ENCODE measurements at regions not wholly inside any gene's neighbourhood (a gene's known extent, or its start where the extent isn't known, plus 50 kb on each side); places are given as distances from the start of the nearest gene placed in this dataset.

DNA sequence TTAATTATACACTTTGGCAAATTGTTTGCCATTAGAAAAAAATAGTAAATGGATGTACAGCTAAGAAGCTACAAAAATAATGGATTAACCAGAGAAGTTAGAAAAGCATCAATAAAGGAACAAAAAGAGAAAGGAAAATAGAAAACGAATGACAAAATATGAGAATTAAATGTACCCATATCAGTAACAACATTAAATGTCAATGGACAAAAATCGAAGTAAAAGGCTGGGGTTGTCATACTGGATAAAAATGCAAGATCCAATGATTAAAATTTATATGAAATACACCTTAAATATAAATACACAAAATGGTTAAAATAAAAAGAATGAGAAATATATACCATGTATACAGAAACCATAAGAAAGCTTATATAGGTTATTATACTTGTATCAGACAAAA lies 470.6 kb downstream of the OCA2 start:
- CTCF ChIA-PET = no interaction called here
- POLR2A ChIA-PET = no interaction called here
- H3K36me3 ChIP-seq (ENCODE audit: control insufficient read depth, insufficient read depth, low read length) = no peaks in the 10 kb centered on the region
- DNase-seq (ENCODE audit: low read depth) = no peak
- no peak overlapping the region for H3K4me3 ChIP-seq (ENCODE audit: low read depth, low read length)
- TF ChIP-seq, protein P1, sequence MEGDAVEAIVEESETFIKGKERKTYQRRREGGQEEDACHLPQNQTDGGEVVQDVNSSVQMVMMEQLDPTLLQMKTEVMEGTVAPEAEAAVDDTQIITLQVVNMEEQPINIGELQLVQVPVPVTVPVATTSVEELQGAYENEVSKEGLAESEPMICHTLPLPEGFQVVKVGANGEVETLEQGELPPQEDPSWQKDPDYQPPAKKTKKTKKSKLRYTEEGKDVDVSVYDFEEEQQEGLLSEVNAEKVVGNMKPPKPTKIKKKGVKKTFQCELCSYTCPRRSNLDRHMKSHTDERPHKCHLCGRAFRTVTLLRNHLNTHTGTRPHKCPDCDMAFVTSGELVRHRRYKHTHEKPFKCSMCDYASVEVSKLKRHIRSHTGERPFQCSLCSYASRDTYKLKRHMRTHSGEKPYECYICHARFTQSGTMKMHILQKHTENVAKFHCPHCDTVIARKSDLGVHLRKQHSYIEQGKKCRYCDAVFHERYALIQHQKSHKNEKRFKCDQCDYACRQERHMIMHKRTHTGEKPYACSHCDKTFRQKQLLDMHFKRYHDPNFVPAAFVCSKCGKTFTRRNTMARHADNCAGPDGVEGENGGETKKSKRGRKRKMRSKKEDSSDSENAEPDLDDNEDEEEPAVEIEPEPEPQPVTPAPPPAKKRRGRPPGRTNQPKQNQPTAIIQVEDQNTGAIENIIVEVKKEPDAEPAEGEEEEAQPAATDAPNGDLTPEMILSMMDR (IDR thresholded peaks at IDR 0.05; ENCODE audit: insufficient read depth, low read depth, low read length) = no peak
- no peaks in the 10 kb centered on the region for H3K27me3 ChIP-seq (ENCODE audit: control insufficient read depth, insufficient read depth, low read length)

DNA sequence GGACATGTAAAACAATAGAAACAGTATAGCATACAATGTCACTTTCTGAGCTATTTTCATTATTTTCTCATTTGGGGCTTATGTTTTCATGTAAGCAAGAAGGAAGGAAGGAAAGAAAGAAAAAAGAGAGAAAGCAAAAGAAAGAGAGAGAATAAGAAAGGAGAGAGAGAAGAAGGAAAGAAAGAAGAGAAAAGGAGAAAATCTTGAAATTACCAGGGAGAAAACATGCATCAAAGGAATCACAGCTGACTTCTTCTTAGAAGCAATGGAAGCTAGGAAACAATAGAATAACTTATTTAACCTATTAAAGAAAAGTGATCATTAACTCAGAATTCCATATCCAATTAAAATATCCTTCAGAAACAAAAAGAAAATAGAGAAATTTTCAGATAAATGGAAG lies 471.5 kb downstream of the OCA2 start:
- Histone ChIP-seq H3K4me3 (ENCODE audit: low read depth, low read length) (no peak overlapping the region), H3K36me3 (ENCODE audit: control insufficient read depth, insufficient read depth, low read length) (no peaks in the 10 kb centered on the region), H3K27me3 (ENCODE audit: control insufficient read depth, insufficient read depth, low read length) (no peaks in the 10 kb centered on the region)
- TF ChIP-seq, protein P1 (IDR thresholded peaks at IDR 0.05; ENCODE audit: insufficient read depth, low read depth, low read length) = no peak
- DNase-seq (ENCODE audit: low read depth) = no peak
- CTCF ChIA-PET = no interaction called here
- POLR2A ChIA-PET = no interaction called here

GRCh38 chr15:27623560-27624305 lies 475.4 kb downstream of the OCA2 start:
- no peaks in the 10 kb centered on the region for H3K36me3 ChIP-seq (ENCODE audit: control insufficient read depth, insufficient read depth, low read length)
- TF ChIP-seq, protein P1 (IDR thresholded peaks at IDR 0.05; ENCODE audit: insufficient read depth, low read depth, low read length) = no peak
- H3K4me3 ChIP-seq (ENCODE audit: low read depth, low read length) = no peak overlapping the region
- ChIA-PET CTCF (no interaction called here), POLR2A (no interaction called here)
- H3K27me3 ChIP-seq (ENCODE audit: control insufficient read depth, insufficient read depth, low read length) = no peaks in the 10 kb centered on the region
- DNase-seq (ENCODE audit: low read depth) = no peak

- H3K36me3 ChIP-seq (ENCODE audit: control insufficient read depth, insufficient read depth, low read length) = no peaks in the 10 kb centered on the region
- POLR2A ChIA-PET = no interaction called here
- CTCF ChIA-PET = no interaction called here
- TF ChIP-seq, protein P1 (IDR thresholded peaks at IDR 0.05; ENCODE audit: insufficient read depth, low read depth, low read length) = no peak
- no peak for DNase-seq (ENCODE audit: low read depth)
- no peak overlapping the region for H3K4me3 ChIP-seq (ENCODE audit: low read depth, low read length)
- no peaks in the 10 kb centered on the region for H3K27me3 ChIP-seq (ENCODE audit: control insufficient read depth, insufficient read depth, low read length)
Observed at GRCh38 chr15:27623149-27623548, 476.0 kb downstream of the OCA2 start.

DNA sequence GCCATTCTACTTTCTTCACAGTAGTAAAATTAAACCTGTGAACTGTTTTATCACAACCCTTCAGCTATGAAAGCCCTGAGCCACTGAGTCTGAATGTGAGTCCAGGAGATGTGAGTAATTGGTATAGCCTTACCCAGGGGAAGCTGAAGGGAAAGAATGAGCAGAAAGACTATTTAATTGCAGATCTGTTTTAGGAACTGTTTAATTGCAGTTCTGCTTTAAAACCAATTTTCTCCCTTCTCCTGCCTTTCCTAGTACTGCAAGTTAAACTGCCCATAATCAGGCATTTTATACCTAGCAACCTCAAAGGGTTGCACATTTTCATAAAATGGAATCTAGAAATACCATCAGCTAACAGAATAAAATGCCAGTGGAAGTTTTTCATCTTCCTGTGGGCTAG lies 476.7 kb downstream of the OCA2 start:
- ChIA-PET CTCF (no interaction called here), POLR2A (no interaction called here)
- TF ChIP-seq, protein P1 (IDR thresholded peaks at IDR 0.05; ENCODE audit: insufficient read depth, low read depth, low read length) = no peak
- no peak for DNase-seq (ENCODE audit: low read depth)
- no peak overlapping the region for H3K4me3 ChIP-seq (ENCODE audit: low read depth, low read length)
- H3K27me3 ChIP-seq (ENCODE audit: control insufficient read depth, insufficient read depth, low read length) = no peaks in the 10 kb centered on the region
- H3K36me3 ChIP-seq (ENCODE audit: control insufficient read depth, insufficient read depth, low read length) = no peaks in the 10 kb centered on the region
